IMR-90 (cell line): ENCODE measurements at regions not wholly inside any gene's neighbourhood (a gene's known extent, or its start where the extent isn't known, plus 50 kb on each side); places are given as distances from the start of the nearest gene placed in this dataset.

Experiments used
- ATAC-seq: fragments of 200-7000 bp; cut with Tn5 transposase; 2 replicates; pipeline ENCODE4 v1.9.1; 2020; ENCODE audit warnings: low read depth, mild to moderate bottlenecking, moderate library complexity
- BruUV-seq: library from RNA; stranded (reverse); fragments of 400-500 nt; replicated peaks from 2 replicates; lab custom pipeline; 2021; lab: Mats Ljungman, UMichigan
- CTCF ChIA-PET: fragments of 300-600 bp; formaldehyde crosslinking; extraction: SDS; loops from one replicate; lab custom pipeline; 2021; ENCODE audit warnings: antibody characterized with exemption; lab: Yijun Ruan, JAX
- POLR2A ChIA-PET: fragments of 300-600 bp; sonication (Branson Sonifier 250); formaldehyde crosslinking; loops from one replicate; lab custom pipeline; 2022; ENCODE audit warnings: antibody characterized with exemption; ENCODE audit not compliant: unreplicated experiment; lab: Charles Lee
- DNase-seq: peaks from one replicate; pipeline ENCODE4 v3.0.0; 2013
- H2AFZ ChIP-seq: replicated peaks from 2 replicates; pipeline ENCODE3; 2013; ENCODE audit warnings: low read length, mild to moderate bottlenecking; ENCODE audit not compliant: poor library complexity
- H2AK5ac ChIP-seq: 2 replicates; pipeline ENCODE4 v1.6.1; 2013; ENCODE audit warnings: low read depth, low read length, inconsistent platforms
- H2AK9ac ChIP-seq: replicated peaks from 2 replicates; pipeline ENCODE3; 2013; ENCODE audit warnings: mild to moderate bottlenecking, low read depth, low read length, moderate library complexity; ENCODE audit not compliant: poor library complexity
- H2BK120ac ChIP-seq: 2 replicates; pipeline ENCODE4 v1.6.1; 2013; ENCODE audit warnings: low read depth, low read length, inconsistent platforms
- H2BK15ac ChIP-seq: 3 replicates; pipeline ENCODE4 v1.6.1; 2013; ENCODE audit warnings: low read depth, low read length, inconsistent platforms
- H2BK20ac ChIP-seq: 2 replicates; pipeline ENCODE4 v1.6.1; 2013; ENCODE audit warnings: low read depth, mild to moderate bottlenecking, inconsistent platforms, low read length, moderate library complexity
- H2BK5ac ChIP-seq: 2 replicates; pipeline ENCODE4 v1.6.1; 2013; ENCODE audit warnings: mild to moderate bottlenecking, low read depth, low read length, inconsistent platforms; ENCODE audit not compliant: poor library complexity, severe bottlenecking
- H3K14ac ChIP-seq: replicated peaks from 2 replicates; pipeline ENCODE4 v1.6.1; 2013; ENCODE audit warnings: low read depth, low read length, inconsistent platforms
- H3K18ac ChIP-seq: 2 replicates; pipeline ENCODE4 v1.6.1; 2013; ENCODE audit warnings: low read depth, low read length, control low read depth
- H3K23ac ChIP-seq: 2 replicates; pipeline ENCODE4 v1.6.1; 2013; ENCODE audit warnings: low read depth, low read length, inconsistent platforms
- H3K27ac ChIP-seq: 2 replicates; pipeline ENCODE4 v1.5.1; 2013; ENCODE audit warnings: mild to moderate bottlenecking, control low read depth, low read length; ENCODE audit not compliant: insufficient read depth
- H3K27me3 ChIP-seq: 2 replicates; pipeline ENCODE4 v1.6.1; 2013; ENCODE audit warnings: low read length; ENCODE audit not compliant: control insufficient read depth, insufficient read depth
- H3K36me3 ChIP-seq: 2 replicates; pipeline ENCODE4 v1.6.1; 2013; ENCODE audit warnings: low read length, mixed read lengths; ENCODE audit not compliant: control insufficient read depth, insufficient read depth
- H3K4ac ChIP-seq: 2 replicates; pipeline ENCODE4 v1.6.1; 2013; ENCODE audit warnings: low read depth, low read length, inconsistent platforms
- H3K4me1 ChIP-seq: 2 replicates; pipeline ENCODE4 v1.6.1; 2013; ENCODE audit warnings: low read length, mixed read lengths; ENCODE audit not compliant: control insufficient read depth, insufficient read depth
- H3K4me2 ChIP-seq: 2 replicates; pipeline ENCODE4 v1.6.1; 2013; ENCODE audit warnings: low read depth, mild to moderate bottlenecking, control low read depth, low read length, moderate library complexity
- H3K4me3 ChIP-seq: 2 replicates; pipeline ENCODE4 v1.5.1; 2013; ENCODE audit warnings: low read depth, mild to moderate bottlenecking, control low read depth, low read length, moderate library complexity; ENCODE audit not compliant: insufficient read depth
- H3K56ac ChIP-seq: 2 replicates; pipeline ENCODE4 v1.6.1; 2013; ENCODE audit warnings: low read length, inconsistent platforms; ENCODE audit not compliant: insufficient read depth; ENCODE audit errors: extremely low read depth
- H3K79me1 ChIP-seq, 2 experiments: 2 replicates each; pipeline ENCODE4 v1.6.1; 2013; ENCODE audit warnings: low read length in 2 of 2, inconsistent platforms in 1 of 2, low read depth in 1 of 2
- H3K9ac ChIP-seq: 2 replicates; pipeline ENCODE4 v1.6.1; 2013; ENCODE audit warnings: low read depth, low read length, control low read depth
- H3K9me1 ChIP-seq: 2 replicates; pipeline ENCODE4 v1.6.1; 2013; ENCODE audit warnings: low read length, inconsistent platforms; ENCODE audit not compliant: insufficient read depth
- H3K9me3 ChIP-seq: 2 replicates; pipeline ENCODE4 v1.6.1; 2013; ENCODE audit warnings: low read length; ENCODE audit not compliant: control insufficient read depth, insufficient read depth
- H4K20me1 ChIP-seq: 2 replicates; pipeline ENCODE4 v1.6.1; 2013; ENCODE audit warnings: low read length, inconsistent platforms; ENCODE audit not compliant: insufficient read depth
- H4K5ac ChIP-seq: 2 replicates; pipeline ENCODE4 v1.6.1; 2013; ENCODE audit warnings: mild to moderate bottlenecking, low read depth, low read length, control low read depth
- H4K8ac ChIP-seq, 2 experiments: 2 replicates each; pipeline ENCODE4 v1.6.1; 2013; ENCODE audit warnings: low read depth in 2 of 2, low read length in 2 of 2, control low read depth in 1 of 2, inconsistent platforms in 1 of 2
- H4K91ac ChIP-seq: 2 replicates; pipeline ENCODE4 v1.6.1; 2013; ENCODE audit warnings: low read depth, low read length, inconsistent platforms; ENCODE audit not compliant: insufficient read depth
- CEBPB ChIP-seq: IDR thresholded peaks from 2 replicates; pipeline ENCODE4 v1.6.1; 2012; ENCODE audit warnings: low read depth, low read length, improper control_type of control experiment
- POLR2A ChIP-seq: IDR thresholded peaks from 2 replicates; pipeline ENCODE4 v1.6.1; 2012; ENCODE audit warnings: mild to moderate bottlenecking, low read depth, low read length
- WGBS, 2 experiments: methylation state at CpG; one replicate each; pipeline versions ENCODE4 v1.1.5 to v1.1.7; 2013; ENCODE audit warnings: missing lambda C conversion rate in 2 of 2; ENCODE audit not compliant: insufficient read length in 1 of 2; ENCODE audit errors: extremely low coverage in 2 of 2; 5-methylcytosine and 5-hydroxymethylcytosine counted together
- dilution Hi-C: fragments of 300-500 bp; cut with HindIII; formaldehyde crosslinking; loops from one replicate; pipeline ENCODE4 v1.14.3; 2018; ENCODE audit warnings: low sequenced_read_pairs; ENCODE audit not compliant: unreplicated experiment
- in situ Hi-C: fragments of 300-500 bp; cut with MboI; formaldehyde crosslinking; loops from 3 replicates; pipeline ENCODE4 v1.14.3; 2019; ENCODE audit warnings: low sequenced_read_pairs, inconsistent platforms, mixed read lengths
- intact Hi-C: fragments of 100-400 bp; cut with micrococcal nuclease; formaldehyde crosslinking; loops from 2 replicates; pipeline ENCODE4 v1.10.0; 2022

- no TSS peak for BruUV-seq
- POLR2A ChIA-PET: no interaction called here
- no peak for ATAC-seq
Measured at GRCh38 chr9:115263371-115264075, 145.6 kb upstream of the TNC start.

More at GRCh38 chr9:115263371-115264075, 145.6 kb upstream of the TNC start:
- Histone ChIP-seq H2BK15ac (peak overlapping the region; percentile 47; the same call in 1 of the 3 replicates), H3K79me1 (no peaks in the 10 kb centered on the region), H2BK5ac (peak overlapping the region; percentile 74), H3K27me3 (no peaks in the 10 kb centered on the region), H2BK20ac (peak overlapping the region; percentile 73), H2BK120ac (peak overlapping the region; percentile 77; the same call in 1 of the 2 replicates), H3K18ac (peak overlapping the region; percentile 84), H4K5ac (peak overlapping the region; percentile 88), H3K14ac (peak overlapping the region; percentile 71; the same call in 1 of the 2 replicates), H2AK9ac (no peak overlapping the region), H3K9ac (no peak overlapping the region), H3K9me3 (no peaks in the 10 kb centered on the region), H4K8ac (peak overlapping the region; percentile 53 to 66; a peak in 2 of 4 replicates), H3K23ac (no peak overlapping the region; the same call in 1 of the 2 replicates), H3K9me1 (peaks cover 7% of the 10 kb centered on the region), H3K4me3 (no peak overlapping the region), H3K56ac (no peak overlapping the region), H3K4ac (peak overlapping the region; percentile 84; the same call in 1 of the 2 replicates), H2AK5ac (peak overlapping the region; percentile 82; the same call in 1 of the 2 replicates), H3K4me2 (no peak overlapping the region), H2AFZ (no peak overlapping the region), H3K4me1 (peaks cover 14% of the 10 kb centered on the region), H3K27ac (peak overlapping the region; percentile 91; the same call in 1 of the 2 replicates), H4K20me1 (no peaks in the 10 kb centered on the region), H3K36me3 (no peaks in the 10 kb centered on the region), H4K91ac (0 out of 2 replicates have a peak overlapping the region, but pooled peaks have one; percentile 7)
- peak; percentile 66 for DNase-seq
- dilution Hi-C loops: no loop called here
- 0% methylated on average over 1 of the region's 2 CpGs; no CpG with 5 or more reads in 1 of the 2 experiments for WGBS, 2 experiments
- TF ChIP-seq CEBPB (peak; percentile 96), POLR2A (no peak)
- intact Hi-C loops: loop anchor here (2.0 to 5.0 kb wide), 2 partner anchors 104 to 145 kb away; partner anchors contain the start of gene TNC
- in situ Hi-C loops: no loop called here
- CTCF ChIA-PET: no interaction called here
